HCT116 (cell line): ENCODE measurements at regions not wholly inside any gene's neighbourhood (a gene's known extent, or its start where the extent isn't known, plus 50 kb on each side); places are given as distances from the start of the nearest gene placed in this dataset.

Source experiments
- ATAC-seq: fragments of 200-7000 bp; cut with Tn5 transposase; 2 replicates; pipeline ENCODE4 v1.9.1; 2020; ENCODE audit warnings: mild to moderate bottlenecking, moderate library complexity
- BruUV-seq: library from RNA; stranded (reverse); fragments of 400-500 nt; replicated peaks from 2 replicates; lab custom pipeline; 2021; lab: Mats Ljungman, UMichigan
- CTCF ChIA-PET: fragments of 300-600 bp; sonication (Branson Sonifier 250); formaldehyde crosslinking; loops from one replicate; lab custom pipeline; 2021; ENCODE audit warnings: antibody characterized with exemption; lab: Charles Lee
- POLR2A ChIA-PET: fragments of 300-600, 350-600 bp; sonication (Branson Sonifier 250); formaldehyde crosslinking; loops from one replicate; lab custom pipeline; 2021; ENCODE audit warnings: antibody characterized with exemption; lab: Charles Lee
- RAD21 ChIA-PET, 2 experiments: fragments of 300-600 bp; sonication (Branson Sonifier 250); formaldehyde crosslinking; loops; one replicate each; lab custom pipeline; 2023; ENCODE audit warnings: low total read pairs in 2 of 2; ENCODE audit not compliant: uncharacterized antibody in 2 of 2, unreplicated experiment in 2 of 2, low non-redundant PET in 1 of 2; lab: Charles Lee
- DNase-seq: peaks from one replicate; pipeline ENCODE4 v3.0.0-alpha.2; 2010; ENCODE audit warnings: low read depth, low spot score
- H2AFZ ChIP-seq: fragments of 200-600 bp; shearing (Covaris generic), sonication (generic); 2 replicates; pipeline ENCODE4 v1.6.1; 2017; ENCODE audit warnings: low read depth, mixed run types, mixed read lengths, antibody characterized with exemption, low read length; ENCODE audit not compliant: poor library complexity, severe bottlenecking
- H3K27ac ChIP-seq: 2 replicates; pipeline ENCODE4 v1.5.1; 2012; ENCODE audit warnings: low read depth, low read length
- H3K27me3 ChIP-seq: fragments of 200-600 bp; sonication (generic); 2 replicates; pipeline ENCODE4 v1.6.1; 2016; ENCODE audit warnings: mixed run types, low read length, mixed read lengths; ENCODE audit not compliant: insufficient read depth
- H3K36me3 ChIP-seq, 2 experiments: fragments of 200-500 bp in 1 of 2; fragments of 200-600 bp in 1 of 2; sonication (Bioruptor generic) in 1 of 2; sonication (generic) in 1 of 2; 2 replicates each; pipeline versions ENCODE4 v1.5.1 to v1.6.1; 2014 to 2016; ENCODE audit warnings: low read length in 2 of 2, inconsistent platforms in 1 of 2, mixed read lengths in 1 of 2, mixed run types in 1 of 2; ENCODE audit not compliant: insufficient read depth in 2 of 2, control insufficient read depth in 1 of 2
- H3K4me1 ChIP-seq, 2 experiments: fragments of 200-600 bp in 1 of 2; sonication (generic) in 1 of 2; 2 replicates each; pipeline versions ENCODE4 v1.5.1 to v1.6.1; 2012 to 2017; ENCODE audit warnings: low read length in 2 of 2, inconsistent platforms in 1 of 2, mild to moderate bottlenecking in 1 of 2, mixed read lengths in 1 of 2, mixed run types in 1 of 2, moderate library complexity in 1 of 2; ENCODE audit not compliant: insufficient read depth in 2 of 2, control insufficient read depth in 1 of 2
- H3K4me2 ChIP-seq: fragments of 200-600 bp; sonication (generic); 2 replicates; pipeline ENCODE4 v1.6.1; 2017; ENCODE audit warnings: mixed run types, low read length, mixed read lengths
- H3K4me3 ChIP-seq, 2 experiments: fragments of 200-600 bp in 1 of 2; sonication (generic) in 1 of 2; replicated peaks in 1 of 2; 2 replicates each; pipeline ENCODE4 v1.5.1; 2011 to 2016; ENCODE audit warnings: low read length in 2 of 2, control low read depth in 1 of 2, low read depth in 1 of 2, mild to moderate bottlenecking in 1 of 2, mixed read lengths in 1 of 2, mixed run types in 1 of 2
- H3K79me2 ChIP-seq: fragments of 200-600 bp; sonication (generic); 2 replicates; pipeline ENCODE4 v1.6.1; 2017; ENCODE audit warnings: mild to moderate bottlenecking, mixed run types, low read length, moderate library complexity, mixed read lengths; ENCODE audit not compliant: insufficient read depth
- H3K9ac ChIP-seq: fragments of 200-600 bp; sonication (generic); 2 replicates; pipeline ENCODE4 v1.6.1; 2016; ENCODE audit warnings: low read length, mixed read lengths
- H3K9me2 ChIP-seq: fragments of 200-600 bp; sonication (generic), shearing (Covaris generic); 2 replicates; pipeline ENCODE4 v1.6.1; 2017; ENCODE audit warnings: mixed run types, mild to moderate bottlenecking, moderate library complexity; ENCODE audit not compliant: insufficient read depth
- H3K9me3 ChIP-seq, 2 experiments: fragments of 200-500 bp in 1 of 2; fragments of 200-600 bp in 1 of 2; sonication (Bioruptor generic) in 1 of 2; sonication (generic) in 1 of 2; 2 replicates each; pipeline ENCODE4 v1.6.1; 2014 to 2017; ENCODE audit warnings: low read length in 2 of 2, mixed read lengths in 2 of 2, inconsistent platforms in 1 of 2, low read depth in 1 of 2, mild to moderate bottlenecking in 1 of 2, mixed run types in 1 of 2, moderate library complexity in 1 of 2; ENCODE audit not compliant: control insufficient read depth in 1 of 2, insufficient read depth in 1 of 2
- H4K20me1 ChIP-seq: fragments of 200-600 bp; sonication (generic), shearing (Covaris generic); 2 replicates; pipeline ENCODE4 v1.6.1; 2017; ENCODE audit warnings: mixed run types, mild to moderate bottlenecking, moderate library complexity; ENCODE audit not compliant: insufficient read depth
- CEBPB ChIP-seq: IDR thresholded peaks from 2 replicates; pipeline ENCODE4 v1.6.1; 2012; ENCODE audit warnings: low read depth
- EGR1 ChIP-seq: IDR thresholded peaks from 2 replicates; pipeline ENCODE4 v1.6.1; 2012; ENCODE audit warnings: low read depth
- JUND ChIP-seq: IDR thresholded peaks from 2 replicates; pipeline ENCODE4 v1.6.1; 2012
- RAD21 ChIP-seq: IDR thresholded peaks from 2 replicates; pipeline ENCODE4 v1.6.1; 2012; ENCODE audit warnings: low read depth, mild to moderate bottlenecking
- ZFX ChIP-seq: fragments of 450-650 bp; IDR thresholded peaks from 2 replicates; pipeline ENCODE4 v1.6.1; 2017
- intact Hi-C: fragments of 100-400 bp; cut with micrococcal nuclease; formaldehyde crosslinking; loops from 2 replicates; pipeline ENCODE4 v1.10.0; 2022
- TF ChIP-seq, protein P1 (sequence below), 3 experiments: fragments of 200-600 bp in 1 of 3; sonication (generic) in 1 of 3; IDR thresholded peaks in 2 of 3; conservative IDR thresholded peaks in 1 of 3; 2 replicates each; pipeline ENCODE4 v1.5.1; 2012 to 2017; ENCODE audit warnings: low read depth in 2 of 3, low read length in 2 of 3, antibody characterized with exemption in 1 of 3, borderline replicate concordance in 1 of 3, control low read depth in 1 of 3, mild to moderate bottlenecking in 1 of 3, mixed read lengths in 1 of 3, mixed run types in 1 of 3, moderate library complexity in 1 of 3; ENCODE audit not compliant: insufficient read depth in 1 of 3
- TF ChIP-seq, protein P2 (sequence below): IDR thresholded peaks from 2 replicates; pipeline ENCODE4 v1.6.1; 2011; ENCODE audit warnings: mild to moderate bottlenecking, low read length, moderate library complexity; ENCODE audit not compliant: insufficient replicate concordance; ENCODE audit errors: extremely low read depth

DNA sequence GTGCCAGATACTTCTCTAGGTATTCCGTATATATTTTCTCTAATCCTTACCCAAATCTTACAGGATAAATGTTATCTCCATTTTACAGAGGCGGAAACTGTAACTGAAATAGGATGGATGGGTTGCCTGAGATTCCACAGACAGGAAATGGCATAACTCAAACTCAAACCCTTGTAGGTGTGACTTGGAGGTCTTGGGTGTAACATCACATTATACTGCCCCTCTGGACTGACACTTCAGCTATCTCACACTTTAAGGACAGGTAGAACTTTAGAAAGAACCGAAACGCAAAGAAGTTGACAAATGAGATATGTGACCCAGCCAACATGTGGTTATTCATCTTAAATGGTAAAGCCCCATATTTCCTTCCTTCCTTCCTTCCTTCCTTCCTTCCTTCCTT lies 122.1 kb downstream of the PDCD6IP start:
- no peaks in the 10 kb centered on the region for H4K20me1 ChIP-seq
- no peaks in the 10 kb centered on the region for H3K79me2 ChIP-seq
- H3K4me3 ChIP-seq: no peak overlapping the region
- H3K9me2 ChIP-seq: no peaks in the 10 kb centered on the region
- peaks cover 11% of the 10 kb centered on the region for H3K27me3 ChIP-seq
- no peak overlapping the region for H3K27ac ChIP-seq
- no TSS peak for BruUV-seq
- DNase-seq: no peak
- intact Hi-C loops: no loop called here
- no peak overlapping the region for H2AFZ ChIP-seq
- H3K4me2 ChIP-seq: no peak overlapping the region
- H3K36me3 ChIP-seq: no peaks in the 10 kb centered on the region
- ATAC-seq: no peak
- H3K9me3 ChIP-seq: no peaks in the 10 kb centered on the region
- TF ChIP-seq CEBPB: no peak
- no peak for TF ChIP-seq JUND
- no peak for TF ChIP-seq ZFX
- TF ChIP-seq, protein P1, sequence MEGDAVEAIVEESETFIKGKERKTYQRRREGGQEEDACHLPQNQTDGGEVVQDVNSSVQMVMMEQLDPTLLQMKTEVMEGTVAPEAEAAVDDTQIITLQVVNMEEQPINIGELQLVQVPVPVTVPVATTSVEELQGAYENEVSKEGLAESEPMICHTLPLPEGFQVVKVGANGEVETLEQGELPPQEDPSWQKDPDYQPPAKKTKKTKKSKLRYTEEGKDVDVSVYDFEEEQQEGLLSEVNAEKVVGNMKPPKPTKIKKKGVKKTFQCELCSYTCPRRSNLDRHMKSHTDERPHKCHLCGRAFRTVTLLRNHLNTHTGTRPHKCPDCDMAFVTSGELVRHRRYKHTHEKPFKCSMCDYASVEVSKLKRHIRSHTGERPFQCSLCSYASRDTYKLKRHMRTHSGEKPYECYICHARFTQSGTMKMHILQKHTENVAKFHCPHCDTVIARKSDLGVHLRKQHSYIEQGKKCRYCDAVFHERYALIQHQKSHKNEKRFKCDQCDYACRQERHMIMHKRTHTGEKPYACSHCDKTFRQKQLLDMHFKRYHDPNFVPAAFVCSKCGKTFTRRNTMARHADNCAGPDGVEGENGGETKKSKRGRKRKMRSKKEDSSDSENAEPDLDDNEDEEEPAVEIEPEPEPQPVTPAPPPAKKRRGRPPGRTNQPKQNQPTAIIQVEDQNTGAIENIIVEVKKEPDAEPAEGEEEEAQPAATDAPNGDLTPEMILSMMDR (IDR thresholded peaks at IDR 0.05 in 2 of 3, conservative IDR thresholded peaks at IDR 0.05 in 1 of 3; ENCODE audit: borderline replicate concordance in 1 of 3, insufficient read depth in 1 of 3, low read depth in 2 of 3, low read length in 2 of 3): no peak
- no peak for TF ChIP-seq RAD21
- TF ChIP-seq, protein P2, sequence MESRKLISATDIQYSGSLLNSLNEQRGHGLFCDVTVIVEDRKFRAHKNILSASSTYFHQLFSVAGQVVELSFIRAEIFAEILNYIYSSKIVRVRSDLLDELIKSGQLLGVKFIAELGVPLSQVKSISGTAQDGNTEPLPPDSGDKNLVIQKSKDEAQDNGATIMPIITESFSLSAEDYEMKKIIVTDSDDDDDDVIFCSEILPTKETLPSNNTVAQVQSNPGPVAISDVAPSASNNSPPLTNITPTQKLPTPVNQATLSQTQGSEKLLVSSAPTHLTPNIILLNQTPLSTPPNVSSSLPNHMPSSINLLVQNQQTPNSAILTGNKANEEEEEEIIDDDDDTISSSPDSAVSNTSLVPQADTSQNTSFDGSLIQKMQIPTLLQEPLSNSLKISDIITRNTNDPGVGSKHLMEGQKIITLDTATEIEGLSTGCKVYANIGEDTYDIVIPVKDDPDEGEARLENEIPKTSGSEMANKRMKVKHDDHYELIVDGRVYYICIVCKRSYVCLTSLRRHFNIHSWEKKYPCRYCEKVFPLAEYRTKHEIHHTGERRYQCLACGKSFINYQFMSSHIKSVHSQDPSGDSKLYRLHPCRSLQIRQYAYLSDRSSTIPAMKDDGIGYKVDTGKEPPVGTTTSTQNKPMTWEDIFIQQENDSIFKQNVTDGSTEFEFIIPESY: no peak
- no peak for TF ChIP-seq EGR1
- POLR2A ChIA-PET: no interaction called here
- RAD21 ChIA-PET: no interaction called here
- CTCF ChIA-PET: no interaction called here
- H3K9ac ChIP-seq: no peak overlapping the region
- H3K4me1 ChIP-seq: no peaks in the 10 kb centered on the region
